Fibroblast of lung (primary cell): ENCODE measurements at regions not wholly inside any gene's neighbourhood (a gene's known extent, or its start where the extent isn't known, plus 50 kb on each side); places are given as distances from the start of the nearest gene placed in this dataset.

Experiments
- DNase-seq, 2 donors: peaks; one replicate each; pipeline versions ENCODE4 v3.0.0 to v3.0.0-alpha.2; 2010; ENCODE audit warnings: low read depth in 2 of 2
- H2AFZ ChIP-seq: 2 replicates; pipeline ENCODE4 v1.5.1; 2012; ENCODE audit warnings: low read length, control low read depth, inconsistent platforms
- H3K27ac ChIP-seq: 2 replicates; pipeline ENCODE4 v1.5.1; 2011; ENCODE audit warnings: low read length, control low read depth; ENCODE audit not compliant: insufficient read depth
- H3K27me3 ChIP-seq: 2 replicates; pipeline ENCODE4 v1.5.1; 2011; ENCODE audit warnings: mild to moderate bottlenecking, low read length; ENCODE audit not compliant: control insufficient read depth, insufficient read depth
- H3K36me3 ChIP-seq: 2 replicates; pipeline ENCODE4 v1.5.1; 2011; ENCODE audit warnings: low read length; ENCODE audit not compliant: control insufficient read depth, insufficient read depth
- H3K4me1 ChIP-seq: 2 replicates; pipeline ENCODE4 v1.5.1; 2011; ENCODE audit warnings: low read length; ENCODE audit not compliant: control insufficient read depth, insufficient read depth; ENCODE audit errors: extremely low read depth
- H3K4me2 ChIP-seq: 2 replicates; pipeline ENCODE4 v1.5.1; 2011; ENCODE audit warnings: low read length, control low read depth; ENCODE audit not compliant: insufficient read depth; ENCODE audit errors: extremely low read depth
- H3K4me3 ChIP-seq, 4 experiments: fragments of 200-600 bp in 1 of 4; sonication (generic) in 1 of 4; replicated peaks in 1 of 4; 2 replicates each; pipeline ENCODE4 v1.5.1; 2011 to 2016; ENCODE audit warnings: low read length in 4 of 4, low read depth in 3 of 4, mild to moderate bottlenecking in 3 of 4, control low read depth in 2 of 4, inconsistent platforms in 1 of 4, mixed read lengths in 1 of 4; ENCODE audit not compliant: insufficient read depth in 1 of 4; ENCODE audit errors: control extremely low read depth in 1 of 4
- H3K79me2 ChIP-seq: 2 replicates; pipeline ENCODE4 v1.5.1; 2012; ENCODE audit warnings: mild to moderate bottlenecking, low read length, inconsistent platforms; ENCODE audit not compliant: control insufficient read depth, insufficient read depth
- H3K9ac ChIP-seq: 2 replicates; pipeline ENCODE4 v1.5.1; 2011; ENCODE audit warnings: mild to moderate bottlenecking, low read length, control low read depth; ENCODE audit not compliant: insufficient read depth
- H3K9me3 ChIP-seq: 2 replicates; pipeline ENCODE4 v1.5.1; 2012; ENCODE audit warnings: low read depth, low read length; ENCODE audit not compliant: control insufficient read depth, insufficient read depth
- H4K20me1 ChIP-seq: 2 replicates; pipeline ENCODE4 v1.5.1; 2011; ENCODE audit warnings: low read length; ENCODE audit not compliant: control insufficient read depth, insufficient read depth; ENCODE audit errors: extremely low read depth
- CTCF ChIP-seq, 2 donors: IDR thresholded peaks in 1 of 2; conservative IDR thresholded peaks in 1 of 2; 1 replicate in 1 of 2; 2 replicates in 1 of 2; pipeline ENCODE4 v1.5.1; 2011 to 2012; ENCODE audit warnings: low read length in 2 of 2, control low read depth in 1 of 2, inconsistent platforms in 1 of 2, low read depth in 1 of 2, mild to moderate bottlenecking in 1 of 2
- EZH2 ChIP-seq: IDR thresholded peaks from 2 replicates; pipeline ENCODE4 v1.5.1; 2012; ENCODE audit warnings: low read length, control low read depth, mild to moderate bottlenecking; ENCODE audit errors: missing control alignments

- no peak for DNase-seq
- TF ChIP-seq EZH2 (no peak), CTCF (conservative IDR thresholded peaks at IDR 0.05 in 1 of 2, IDR thresholded peaks at IDR 0.05 in 1 of 2; ENCODE audit: low read depth in 1 of 2, low read length in 2 of 2) (no peak)
- Histone ChIP-seq H4K20me1 (no peaks in the 10 kb centered on the region), H3K79me2 (no peaks in the 10 kb centered on the region), H3K36me3 (no peaks in the 10 kb centered on the region), H3K27ac (no peak overlapping the region), H3K9me3 (no peaks in the 10 kb centered on the region), H3K9ac (no peak overlapping the region), H3K4me1 (no peaks in the 10 kb centered on the region), H2AFZ (no peak overlapping the region), H3K4me2 (no peak overlapping the region), H3K27me3 (no peaks in the 10 kb centered on the region), H3K4me3 (no peak overlapping the region)
These were observed 79.5 kb downstream of the FAM161A start for GRCh38 chr2:61774351-61774750.

- Histone ChIP-seq H3K4me1 (no peaks in the 10 kb centered on the region), H3K27ac (no peak overlapping the region), H3K4me2 (no peak overlapping the region), H3K79me2 (no peaks in the 10 kb centered on the region), H3K9ac (no peak overlapping the region), H3K9me3 (no peaks in the 10 kb centered on the region), H3K36me3 (no peaks in the 10 kb centered on the region), H4K20me1 (no peaks in the 10 kb centered on the region), H3K4me3 (no peak overlapping the region), H3K27me3 (no peaks in the 10 kb centered on the region), H2AFZ (no peak overlapping the region)
- TF ChIP-seq EZH2 = no peak
- TF ChIP-seq CTCF (conservative IDR thresholded peaks at IDR 0.05 in 1 of 2, IDR thresholded peaks at IDR 0.05 in 1 of 2; ENCODE audit: low read depth in 1 of 2, low read length in 2 of 2) = no peak
- no peak for DNase-seq
These were observed 81.7 kb downstream of the FAM161A start for GRCh38 chr2:61771904-61772845.

- H3K4me2 ChIP-seq = no peak overlapping the region
- H3K4me1 ChIP-seq = no peaks in the 10 kb centered on the region
- DNase-seq = peak; percentile 12 to 50
- H3K9ac ChIP-seq = no peak overlapping the region
- H3K4me3 ChIP-seq = no peak overlapping the region
- no peak for TF ChIP-seq EZH2
- TF ChIP-seq CTCF (conservative IDR thresholded peaks at IDR 0.05 in 1 of 2, IDR thresholded peaks at IDR 0.05 in 1 of 2; ENCODE audit: low read depth in 1 of 2, low read length in 2 of 2) = no peak
- no peak overlapping the region for H3K27ac ChIP-seq
- H3K9me3 ChIP-seq = no peaks in the 10 kb centered on the region
- no peaks in the 10 kb centered on the region for H4K20me1 ChIP-seq
- no peaks in the 10 kb centered on the region for H3K27me3 ChIP-seq
- no peaks in the 10 kb centered on the region for H3K79me2 ChIP-seq
- no peak overlapping the region for H2AFZ ChIP-seq
- no peaks in the 10 kb centered on the region for H3K36me3 ChIP-seq
These were observed 83.1 kb downstream of the FAM161A start for GRCh38 chr2:61770746-61771145.
